MV-4-11 (cell line): ENCODE measurements at regions not wholly inside any gene's neighbourhood (a gene's known extent, or its start where the extent isn't known, plus 50 kb on each side); places are given as distances from the start of the nearest gene placed in this dataset.
"Not testable (repeated sequence)": the region's sequence is repeated elsewhere in the genome, so short reads cannot be mapped to it uniquely, and the experiment has no call there.

Source experiments
- DNase-seq: peaks from one replicate; lab custom pipeline; 2025; lab: John Stamatoyannopoulos, UW

DNA sequence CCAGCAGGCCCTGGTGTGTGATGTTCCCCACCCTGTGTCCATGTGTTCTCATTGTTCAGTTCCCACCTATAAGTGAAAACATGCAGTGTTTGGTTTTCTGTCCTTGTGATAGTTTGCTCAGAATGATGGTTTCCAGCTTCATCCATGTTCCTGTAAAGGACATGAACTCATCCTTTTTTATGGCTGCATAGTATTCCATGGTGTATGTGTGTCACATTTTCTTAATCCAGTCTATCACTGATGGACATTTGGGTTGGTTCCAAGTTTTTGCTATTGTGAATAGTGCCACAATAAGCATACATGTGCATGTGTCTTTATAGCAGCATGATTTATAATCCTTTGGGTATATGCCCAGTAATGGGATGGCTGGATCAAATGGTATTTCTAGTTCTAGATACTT is 130.4 kb upstream of the FHL2 start:
- DNase-seq, result not testable (repeated sequence)

DNA sequence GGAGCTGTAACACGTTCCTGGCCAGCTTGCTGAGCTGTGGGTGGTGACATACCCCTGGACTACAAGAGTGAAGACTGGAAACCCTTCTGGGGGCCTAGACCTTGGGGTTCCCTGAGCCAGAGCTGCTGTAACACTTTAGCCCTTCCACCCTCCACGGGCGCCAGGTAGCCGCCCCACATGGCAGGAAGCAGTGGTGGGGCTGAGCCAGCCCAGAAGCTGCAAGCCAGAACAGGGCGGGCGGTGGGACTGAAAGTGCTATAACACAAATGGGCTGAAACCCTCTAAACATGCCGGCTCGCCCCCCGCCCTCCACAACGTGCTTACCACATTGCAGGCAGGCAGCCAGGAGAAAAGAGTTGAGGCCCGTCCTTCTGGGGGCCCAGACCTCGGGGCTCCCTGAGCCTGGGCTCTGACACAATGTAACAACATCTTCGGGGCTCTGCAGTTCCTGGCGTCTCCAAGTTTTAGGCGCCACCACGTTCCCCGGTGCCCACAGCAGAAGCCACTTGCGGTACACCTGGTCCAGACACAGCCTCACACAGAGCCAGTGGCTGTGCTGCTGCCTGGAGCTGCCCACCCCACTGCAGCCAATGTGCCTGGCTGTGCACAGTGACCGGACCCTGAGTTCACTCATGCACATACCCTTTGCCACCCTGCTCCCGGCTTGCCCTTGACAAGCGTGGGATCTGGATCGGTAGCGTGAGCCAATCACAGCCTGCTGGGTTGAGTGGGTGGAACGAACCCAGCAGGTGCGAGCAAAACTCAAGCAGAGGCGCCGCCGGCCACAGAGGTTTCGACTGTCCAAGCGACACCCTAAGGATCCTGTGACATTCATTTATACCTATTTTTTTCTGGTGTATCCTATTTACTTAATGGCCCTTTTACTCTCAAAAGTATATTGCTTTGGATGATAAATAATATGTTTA is 127.4 kb upstream of the FHL2 start:
- DNase-seq, result no peak

DNA sequence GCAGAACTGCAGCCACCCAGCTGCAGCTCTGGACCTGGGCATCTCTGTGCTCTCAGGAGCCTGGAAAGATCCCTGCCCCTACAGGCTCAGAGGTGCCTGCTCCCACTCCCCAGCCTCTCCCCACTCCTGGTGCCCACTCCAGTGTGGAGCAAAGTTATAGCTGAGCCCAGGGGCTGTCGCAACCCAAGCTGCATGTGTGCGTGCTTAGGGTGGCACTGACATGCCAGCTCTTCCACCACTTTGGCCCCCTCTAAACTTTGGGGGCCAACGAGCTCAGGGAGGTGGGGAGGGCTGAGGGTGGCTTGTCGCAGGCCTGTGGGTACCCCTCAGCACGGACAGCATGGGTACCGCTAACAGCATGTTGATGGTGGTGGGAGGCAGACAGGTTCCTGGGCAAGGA is 126.3 kb upstream of the FHL2 start:
- DNase-seq, result no peak

DNA sequence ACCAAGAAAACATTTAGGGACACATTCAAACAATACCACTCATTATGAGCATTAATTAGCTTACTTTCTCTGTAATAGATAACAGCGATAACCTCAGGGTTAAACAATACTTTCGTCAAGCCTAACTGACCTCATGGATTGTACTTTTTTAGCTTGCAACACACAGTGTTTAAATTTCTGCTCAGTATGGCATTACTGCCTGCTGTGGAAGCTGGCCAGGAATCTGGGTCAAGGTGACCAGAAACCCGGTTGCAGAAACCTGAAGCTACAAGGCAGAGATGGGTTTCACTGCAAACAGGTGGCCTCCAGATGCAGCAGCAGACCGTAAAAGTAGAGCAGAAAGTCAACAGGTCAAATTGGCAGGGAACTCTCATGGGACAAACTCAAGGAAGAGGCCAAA is 123.8 kb upstream of the FHL2 start:
- DNase-seq, result no peak

GRCh38 chr2:105521616-105522015 is 122.8 kb upstream of the FHL2 start:
- no peak for DNase-seq

- DNase-seq, result no peak
Measured at GRCh38 chr2:105521176-105521575, 122.3 kb upstream of the FHL2 start.

- peak; percentile 1 for DNase-seq
Measured at GRCh38 chr2:105519516-105519915, 120.7 kb upstream of the FHL2 start.

GRCh38 chr2:105518897-105519296 is 120.0 kb upstream of the FHL2 start:
- DNase-seq, result no peak

DNA sequence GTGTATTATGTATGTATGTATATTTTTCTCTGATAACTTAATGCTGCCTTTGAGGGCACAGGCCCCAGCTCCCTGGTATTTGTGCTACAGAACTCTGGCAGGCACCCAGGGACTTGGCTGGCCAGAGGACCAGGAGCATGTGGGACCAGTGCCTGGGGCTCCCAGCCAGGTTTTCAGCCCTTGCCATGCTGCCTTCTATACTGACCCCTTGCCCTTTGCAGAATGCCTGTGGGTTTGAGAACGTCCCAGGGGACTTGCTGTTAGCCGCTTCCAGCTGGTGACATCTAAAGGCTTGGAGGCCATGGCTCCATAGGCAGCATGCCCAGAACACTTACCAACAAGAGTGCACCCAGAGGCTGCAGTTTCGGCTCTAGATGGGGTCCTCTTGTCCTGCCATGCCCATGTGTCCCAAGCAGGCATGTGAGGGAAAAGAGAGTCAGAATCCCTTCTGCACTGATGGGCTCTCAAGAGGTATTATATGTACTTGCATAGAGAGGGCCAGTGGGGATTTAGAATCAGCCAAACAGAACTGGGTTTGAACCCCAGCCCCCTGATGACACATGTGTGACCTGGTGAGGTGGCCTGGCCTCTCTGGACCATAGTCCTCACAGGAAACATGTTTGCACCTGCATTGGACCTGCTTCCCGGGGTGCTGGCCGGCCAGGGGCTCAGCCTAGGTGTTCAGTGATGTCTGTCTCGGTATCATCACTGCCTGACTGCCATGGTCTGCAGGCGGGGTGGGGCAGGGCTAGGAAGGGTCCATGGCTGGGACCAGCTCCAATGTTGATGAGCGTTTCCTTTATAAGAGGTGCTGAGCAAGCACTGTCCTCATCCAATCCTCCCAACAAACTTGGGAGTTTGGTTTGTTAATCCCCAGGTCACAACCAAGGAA is 119.2 kb upstream of the FHL2 start:
- DNase-seq, result no peak

GRCh38 chr2:105515581-105516415 is 116.9 kb upstream of the FHL2 start:
- no peak for DNase-seq

DNA sequence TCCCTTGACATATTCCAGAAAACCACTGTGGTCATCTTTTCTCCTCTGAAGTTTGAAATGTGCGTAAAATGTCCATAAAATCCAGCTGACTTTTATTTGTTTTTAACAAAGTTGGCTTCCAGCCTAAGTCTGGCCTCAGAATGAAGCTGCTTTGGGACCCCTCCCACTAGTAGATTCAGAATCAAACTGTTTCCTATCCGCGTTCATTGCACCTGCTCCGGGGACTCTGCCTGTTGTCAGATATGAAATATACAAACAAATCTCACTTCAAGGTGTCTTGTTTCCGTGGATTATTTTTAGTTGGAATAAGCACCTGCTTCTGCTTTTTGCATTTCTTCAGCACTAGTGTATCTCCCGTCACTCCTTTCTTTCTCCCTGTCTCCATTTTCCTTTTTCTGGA is 115.7 kb upstream of the FHL2 start:
- no peak for DNase-seq

GRCh38 chr2:105510761-105511528 is 112.1 kb upstream of the FHL2 start:
- no peak for DNase-seq

GRCh38 chr2:105509269-105510086 is 110.6 kb upstream of the FHL2 start:
- no peak for DNase-seq

- not testable (repeated sequence) for DNase-seq
Measured at GRCh38 chr2:105506860-105507259, 108.0 kb upstream of the FHL2 start.

GRCh38 chr2:105504459-105504858 is 105.6 kb upstream of the FHL2 start:
- DNase-seq, result no peak

DNA sequence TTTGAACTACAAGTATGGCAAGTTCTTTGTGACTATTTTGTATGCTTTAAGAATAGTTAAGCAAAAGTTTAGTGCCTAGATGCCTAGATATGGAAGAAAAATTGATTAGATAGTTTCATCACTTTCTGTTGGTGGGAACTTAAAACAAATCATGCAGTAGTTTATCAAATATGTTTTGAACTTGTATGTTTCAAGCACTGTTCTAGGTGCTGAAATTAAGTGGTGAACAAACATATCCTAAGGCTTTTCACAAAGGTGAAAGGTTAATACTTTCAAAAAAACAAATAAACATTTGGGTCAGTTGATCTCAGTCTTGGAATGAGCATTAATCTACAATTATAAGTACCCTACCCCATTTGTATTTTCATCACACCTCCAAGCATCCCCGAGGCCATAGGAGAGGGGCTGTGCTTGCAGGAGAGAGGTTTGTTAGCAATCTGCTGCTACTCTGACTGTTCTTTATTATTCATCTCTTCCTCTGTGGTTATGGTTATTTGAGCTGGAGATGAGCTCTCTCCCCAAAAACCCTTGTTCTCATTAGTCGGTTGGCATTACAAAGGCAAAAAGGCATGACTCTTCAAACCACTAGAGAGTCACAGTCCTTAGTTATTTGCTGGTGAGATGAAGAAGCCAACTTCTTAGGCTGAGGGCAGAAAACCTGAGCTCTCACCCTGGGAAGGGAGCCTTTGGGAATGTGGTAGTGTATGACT is 103.9 kb upstream of the FHL2 start:
- DNase-seq, result no peak

- DNase-seq, result no peak
Measured at GRCh38 chr2:105498281-105498846, 99.5 kb upstream of the FHL2 start.

DNA sequence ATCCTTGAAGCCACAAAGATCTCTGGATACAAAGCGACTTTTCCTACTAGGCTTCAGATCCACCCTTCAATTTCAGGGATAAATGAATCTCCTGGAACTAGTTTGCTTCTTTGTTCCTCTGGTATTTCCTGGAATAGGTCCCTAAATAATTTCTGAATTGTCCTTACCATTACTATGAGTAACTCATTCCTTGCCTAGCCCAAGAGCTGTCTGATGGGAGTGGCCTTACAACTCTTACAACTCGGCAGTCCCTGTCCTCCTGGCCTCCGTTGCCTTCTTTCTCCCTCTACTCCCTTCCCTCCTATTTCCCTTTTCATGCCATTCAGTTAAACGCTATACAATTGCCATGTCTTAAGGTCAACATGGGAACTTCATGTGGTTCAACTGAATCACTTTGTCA is 98.2 kb upstream of the FHL2 start:
- no peak for DNase-seq

DNA sequence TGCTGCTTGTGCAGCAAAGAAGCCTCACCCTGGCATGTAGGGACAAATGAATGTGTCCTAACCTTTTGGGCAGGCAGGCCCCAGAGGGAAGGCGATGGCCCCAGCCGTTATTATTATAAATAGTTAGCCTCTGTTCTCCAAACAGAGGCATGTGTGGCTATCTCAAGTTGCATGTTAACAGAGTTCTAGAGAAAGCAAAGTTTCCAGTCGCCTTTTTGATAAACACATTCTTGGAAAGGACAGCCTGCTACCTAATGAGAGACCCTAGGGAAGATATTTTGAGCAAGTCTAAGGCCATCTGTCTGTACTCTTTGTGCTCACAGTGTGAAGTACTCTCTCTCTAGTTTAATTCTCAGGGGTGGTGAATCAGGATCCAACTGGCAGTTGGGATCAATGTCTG is 97.4 kb upstream of the FHL2 start:
- DNase-seq, result no peak
